Adrenal gland (tissue), 5 donors: ENCODE measurements at regions not wholly inside any gene's neighbourhood (a gene's known extent, or its start where the extent isn't known, plus 50 kb on each side); places are given as distances from the start of the nearest gene placed in this dataset.

Experiments used
- POLR2A ChIP-seq, 2 donors: fragments of 450-650 bp; IDR thresholded peaks; one replicate each; pipeline ENCODE4 v1.6.1; 2017; ENCODE audit warnings: antibody characterized with exemption in 2 of 2, mild to moderate bottlenecking in 2 of 2, moderate library complexity in 1 of 2
- TF ChIP-seq, protein P1 (sequence below), 6 experiments: fragments of 450-650 bp in 4 of 6; fragments of 200-600 bp in 2 of 6; sonication (generic) in 1 of 6; IDR thresholded peaks; 1 replicate in 5 of 6; 2 replicates in 1 of 6; pipeline versions ENCODE4 v1.5.1 to v1.8.0; 2016 to 2021; ENCODE audit warnings: antibody characterized with exemption in 6 of 6, mild to moderate bottlenecking in 2 of 6, moderate library complexity in 1 of 6
- donor health status: DM: no; HTN: no; CAD: no.

DNA sequence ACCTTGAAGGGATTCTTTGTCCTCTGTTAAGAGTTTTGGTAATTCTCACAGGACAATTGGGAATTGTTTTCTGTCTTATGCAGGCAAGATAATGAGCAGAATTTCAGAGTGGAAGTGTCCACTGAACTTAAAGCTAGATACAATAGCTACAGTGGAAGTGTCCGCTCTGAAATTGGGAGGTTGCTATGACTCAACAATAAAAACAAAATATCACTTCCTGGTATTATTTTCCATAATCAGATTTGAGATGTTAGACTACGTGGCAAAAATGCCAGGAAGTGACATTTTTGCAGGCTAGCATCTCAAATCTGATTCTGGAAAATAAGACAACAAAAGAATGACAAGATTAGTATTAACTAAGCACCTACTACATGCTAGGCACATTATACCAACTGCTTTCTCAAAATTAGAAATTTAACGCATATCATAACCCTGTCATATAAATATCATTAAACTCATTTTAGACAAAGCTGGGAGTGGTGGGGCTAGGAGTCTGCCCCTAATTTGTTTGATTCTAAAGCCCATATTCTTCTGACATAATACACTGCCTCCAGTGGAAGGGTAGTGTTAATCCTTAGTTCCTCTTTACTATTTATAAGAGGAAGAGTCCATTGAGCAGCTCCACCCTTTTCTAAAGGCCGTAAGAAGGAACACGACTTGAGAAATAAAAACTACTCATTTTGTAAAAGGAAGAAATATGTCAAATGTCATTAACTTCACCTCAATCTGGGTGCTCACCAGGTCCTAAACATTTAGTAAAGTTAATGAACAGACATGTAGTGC is 266.9 kb upstream of the STT3B start:
- TF ChIP-seq, protein P1, sequence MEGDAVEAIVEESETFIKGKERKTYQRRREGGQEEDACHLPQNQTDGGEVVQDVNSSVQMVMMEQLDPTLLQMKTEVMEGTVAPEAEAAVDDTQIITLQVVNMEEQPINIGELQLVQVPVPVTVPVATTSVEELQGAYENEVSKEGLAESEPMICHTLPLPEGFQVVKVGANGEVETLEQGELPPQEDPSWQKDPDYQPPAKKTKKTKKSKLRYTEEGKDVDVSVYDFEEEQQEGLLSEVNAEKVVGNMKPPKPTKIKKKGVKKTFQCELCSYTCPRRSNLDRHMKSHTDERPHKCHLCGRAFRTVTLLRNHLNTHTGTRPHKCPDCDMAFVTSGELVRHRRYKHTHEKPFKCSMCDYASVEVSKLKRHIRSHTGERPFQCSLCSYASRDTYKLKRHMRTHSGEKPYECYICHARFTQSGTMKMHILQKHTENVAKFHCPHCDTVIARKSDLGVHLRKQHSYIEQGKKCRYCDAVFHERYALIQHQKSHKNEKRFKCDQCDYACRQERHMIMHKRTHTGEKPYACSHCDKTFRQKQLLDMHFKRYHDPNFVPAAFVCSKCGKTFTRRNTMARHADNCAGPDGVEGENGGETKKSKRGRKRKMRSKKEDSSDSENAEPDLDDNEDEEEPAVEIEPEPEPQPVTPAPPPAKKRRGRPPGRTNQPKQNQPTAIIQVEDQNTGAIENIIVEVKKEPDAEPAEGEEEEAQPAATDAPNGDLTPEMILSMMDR (IDR thresholded peaks at IDR 0.05) = no peak
- no peak for TF ChIP-seq POLR2A (IDR thresholded peaks at IDR 0.05)
